ENCODE measurements at regions not wholly inside any gene's neighbourhood (a gene's known extent, or its start where the extent isn't known, plus 50 kb on each side); places are given as distances from the start of the nearest gene placed in this dataset.

DNA sequence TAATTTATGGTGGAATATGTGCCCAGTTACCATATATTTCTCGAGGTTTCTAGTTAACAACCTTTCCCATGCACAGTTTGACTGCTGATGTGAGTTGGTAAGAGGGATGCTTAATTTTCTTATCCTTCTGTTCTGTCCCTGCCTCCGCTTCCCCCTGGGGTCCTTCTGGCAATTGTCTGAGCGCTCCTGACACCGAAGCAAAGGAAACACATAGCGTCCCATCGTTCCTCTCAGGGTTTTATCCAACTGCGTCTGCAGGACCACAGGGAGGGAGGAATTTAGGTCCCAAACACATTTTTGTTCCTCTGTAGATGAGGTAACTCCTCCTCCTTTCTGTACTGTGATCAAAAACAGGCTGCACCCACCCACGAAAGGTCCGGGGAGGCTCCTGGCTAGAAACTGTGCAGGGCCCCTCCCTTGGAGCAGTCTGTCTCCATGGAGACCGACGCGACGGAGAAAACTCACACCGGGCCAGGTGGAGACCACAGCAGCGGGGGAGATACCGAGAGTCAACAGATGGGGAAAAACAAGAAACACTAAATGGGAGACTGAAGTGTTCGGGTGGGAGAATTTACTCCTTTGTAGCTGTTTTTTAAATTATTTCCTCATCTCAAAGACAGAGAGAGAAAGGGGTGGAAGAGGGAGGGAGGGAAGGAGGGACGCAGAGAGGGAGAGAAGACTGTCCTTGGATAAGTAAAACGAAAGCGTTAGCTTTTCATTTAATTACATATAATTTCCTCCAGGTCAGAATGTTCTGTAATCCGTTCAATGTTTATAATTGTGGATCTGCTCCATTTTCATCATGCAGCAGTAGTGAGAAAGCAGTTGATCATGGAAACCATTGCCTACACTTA is 191.8 kb upstream of the NBEA start:
- DNase-seq, result peak; percentile 69

DNA sequence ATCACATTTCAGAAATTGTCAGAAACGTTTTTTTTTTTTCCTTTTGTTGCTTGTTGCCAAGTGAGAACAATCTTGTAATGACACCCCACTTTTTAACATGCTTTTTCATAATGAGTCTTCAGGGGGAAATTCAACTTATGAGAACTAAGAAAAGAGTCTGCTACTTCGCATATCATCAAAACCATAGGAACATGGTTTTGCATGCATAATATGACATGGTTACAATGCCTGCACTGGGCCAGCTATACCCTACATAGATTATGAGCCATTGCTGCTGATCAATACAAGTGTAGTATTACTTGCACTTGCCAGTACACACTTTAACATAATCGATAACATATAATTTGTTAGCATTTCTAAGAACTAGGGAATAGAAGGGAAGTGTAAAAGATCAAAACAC is 191.0 kb upstream of the NBEA start:
- no peak for DNase-seq

DNA sequence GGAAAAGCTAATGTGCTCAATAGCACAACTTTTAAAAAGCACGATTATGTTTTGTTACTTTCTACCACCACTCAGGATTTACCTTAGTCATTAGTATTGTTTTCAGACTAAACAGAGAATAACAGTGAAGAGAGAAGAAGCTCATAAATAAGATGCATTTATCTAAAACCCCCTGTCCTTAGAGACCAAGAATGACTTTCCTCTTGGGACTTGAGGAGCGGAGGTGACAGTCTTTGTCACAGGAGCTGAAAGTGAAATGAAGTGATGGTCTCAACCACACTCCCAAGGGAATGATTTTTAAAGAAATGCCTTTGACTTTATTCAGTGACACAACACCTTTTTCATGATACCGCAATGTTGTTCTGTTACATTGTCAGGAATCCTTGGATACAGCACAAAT is 190.6 kb upstream of the NBEA start:
- no peak for DNase-seq

DNA sequence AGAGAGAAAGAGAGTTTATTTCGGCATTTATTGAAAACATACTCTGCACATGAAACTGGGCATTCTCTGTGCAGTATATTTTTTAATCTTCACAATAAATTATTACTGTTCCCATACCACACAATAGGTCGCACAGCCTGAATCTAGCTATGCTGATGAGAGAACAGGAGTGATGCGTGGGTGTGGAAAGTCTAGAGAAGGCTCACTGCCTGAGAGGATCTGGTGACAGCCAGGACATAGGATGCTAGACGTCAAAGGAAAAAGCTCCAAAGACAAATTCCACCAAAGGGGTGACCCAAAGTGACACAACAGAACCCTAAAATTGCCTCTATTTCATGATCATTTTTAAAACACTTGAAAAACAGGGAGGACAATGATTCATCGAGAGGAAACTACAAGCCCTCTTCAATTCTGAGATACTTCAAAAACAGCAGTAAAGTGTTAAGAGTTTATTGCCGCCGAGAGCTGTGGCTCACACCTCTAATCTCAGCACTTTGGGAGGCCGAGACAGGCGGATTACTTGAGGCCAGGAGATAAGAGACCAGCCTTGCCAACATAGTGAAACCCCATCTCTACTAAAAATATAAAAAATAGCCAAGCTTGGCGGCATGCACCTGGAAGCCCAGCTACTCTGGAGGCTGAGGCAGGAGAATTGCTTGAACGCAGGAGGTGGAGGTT is 189.6 kb upstream of the NBEA start:
- DNase-seq, result no peak

DNA sequence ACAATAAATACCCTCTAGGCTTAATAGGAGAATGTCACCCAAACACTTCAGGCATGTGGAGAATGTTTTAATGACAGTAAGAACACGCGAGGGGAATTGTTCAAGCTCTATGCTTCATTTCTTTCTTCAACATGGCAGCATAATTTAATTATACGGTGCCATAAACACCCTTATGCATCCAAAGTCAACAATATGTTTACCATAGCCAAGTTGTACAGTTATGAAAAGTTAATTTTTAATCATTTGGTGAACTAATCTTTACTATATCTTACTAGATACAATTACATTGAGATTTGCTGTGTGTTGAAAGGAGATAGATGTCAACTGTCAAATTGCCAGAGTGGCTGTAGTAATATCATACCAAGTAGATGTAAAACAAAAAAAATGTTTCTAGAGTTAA is 185.9 kb upstream of the NBEA start:
- no peak for DNase-seq

DNA sequence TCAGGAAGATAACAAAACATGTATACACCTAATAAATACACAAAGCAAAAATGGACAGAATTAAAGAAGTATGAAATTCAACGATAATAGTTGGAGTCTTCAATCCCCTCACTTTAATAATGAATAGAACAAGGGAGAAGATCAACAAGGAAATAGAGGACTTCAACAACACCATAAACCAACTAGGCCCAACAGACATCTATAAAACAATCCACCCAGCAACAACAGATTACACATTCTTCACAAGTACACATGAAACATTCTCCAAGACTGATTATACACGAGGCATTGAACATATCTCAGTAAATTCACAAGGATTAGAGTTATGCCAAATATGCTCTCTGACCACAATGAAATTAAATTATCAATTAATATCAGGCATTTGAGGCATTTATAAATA is 185.5 kb upstream of the NBEA start:
- no peak for DNase-seq

DNA sequence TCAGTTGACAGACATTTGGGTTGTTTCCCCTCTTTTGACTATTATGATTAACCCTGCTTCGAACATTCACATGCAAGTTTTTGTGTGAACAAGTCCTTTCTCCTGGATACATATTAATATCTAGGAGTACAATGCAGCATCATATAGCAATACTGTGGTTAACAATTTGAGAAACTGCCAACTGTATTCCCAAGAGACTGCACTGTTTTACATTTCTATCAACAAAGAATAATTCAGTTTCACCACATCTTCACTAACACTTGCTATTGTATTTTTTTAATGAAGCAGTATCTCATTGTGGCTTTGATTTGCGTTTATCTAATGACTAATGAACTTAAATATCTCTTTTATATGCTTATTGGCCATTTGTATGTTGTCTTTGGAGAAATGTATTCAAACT is 184.6 kb upstream of the NBEA start:
- DNase-seq, result no peak

DNA sequence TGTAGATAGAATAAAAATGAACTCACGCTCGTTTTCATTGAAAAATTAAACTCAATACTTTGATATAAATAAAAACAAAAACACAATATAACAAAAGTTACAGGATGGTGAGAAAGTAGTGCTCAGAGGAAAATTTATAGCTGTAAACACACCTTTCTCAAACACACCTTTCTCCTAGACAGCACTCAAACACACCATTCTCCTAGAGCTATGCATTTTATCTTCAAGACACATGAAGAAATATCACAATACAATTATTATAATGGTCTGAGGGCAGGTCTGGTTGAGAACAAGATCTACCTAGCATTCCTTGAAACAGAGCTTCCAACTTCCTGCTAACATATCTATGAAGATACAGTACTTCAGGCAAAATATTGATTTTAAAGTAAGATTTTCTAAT is 183.4 kb upstream of the NBEA start:
- no peak for DNase-seq

DNA sequence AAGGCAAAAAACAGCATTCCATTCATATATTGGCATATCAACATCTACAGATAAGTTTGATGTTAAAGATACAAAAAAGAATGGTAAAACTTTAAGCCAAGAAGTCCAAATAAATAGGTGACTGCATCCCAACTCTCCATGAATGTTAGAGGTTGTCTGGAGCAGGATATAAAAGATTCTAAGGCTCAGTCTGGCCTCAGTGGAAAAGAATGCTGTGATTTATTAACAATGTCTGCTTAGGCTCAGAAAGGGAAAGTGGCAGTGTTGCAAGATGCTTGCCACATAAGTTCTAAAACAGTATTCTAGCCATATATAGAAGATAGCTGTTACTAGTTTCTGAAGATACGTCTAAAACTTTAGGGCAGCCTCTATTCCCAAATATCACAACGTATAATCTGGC is 179.8 kb upstream of the NBEA start:
- DNase-seq, result no peak

DNA sequence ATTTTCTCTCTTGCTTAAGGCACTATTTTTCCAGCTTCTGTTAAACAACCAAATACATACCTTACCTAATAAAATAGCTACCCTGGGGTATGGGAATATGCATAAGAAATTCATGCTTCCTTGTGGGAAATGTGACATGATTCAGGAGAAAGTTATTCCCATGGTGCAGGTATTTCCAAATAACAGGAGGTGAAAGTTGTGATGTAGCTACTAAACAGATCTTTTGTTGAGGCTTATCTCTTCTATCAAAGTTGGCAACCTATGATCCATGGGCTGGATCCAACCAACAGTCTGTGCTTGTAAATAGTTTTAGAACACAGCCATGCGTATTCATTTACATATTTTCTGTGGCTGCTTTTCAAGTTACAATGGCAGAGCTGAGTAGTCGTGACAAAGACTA is 177.8 kb upstream of the NBEA start:
- DNase-seq, result no peak

DNA sequence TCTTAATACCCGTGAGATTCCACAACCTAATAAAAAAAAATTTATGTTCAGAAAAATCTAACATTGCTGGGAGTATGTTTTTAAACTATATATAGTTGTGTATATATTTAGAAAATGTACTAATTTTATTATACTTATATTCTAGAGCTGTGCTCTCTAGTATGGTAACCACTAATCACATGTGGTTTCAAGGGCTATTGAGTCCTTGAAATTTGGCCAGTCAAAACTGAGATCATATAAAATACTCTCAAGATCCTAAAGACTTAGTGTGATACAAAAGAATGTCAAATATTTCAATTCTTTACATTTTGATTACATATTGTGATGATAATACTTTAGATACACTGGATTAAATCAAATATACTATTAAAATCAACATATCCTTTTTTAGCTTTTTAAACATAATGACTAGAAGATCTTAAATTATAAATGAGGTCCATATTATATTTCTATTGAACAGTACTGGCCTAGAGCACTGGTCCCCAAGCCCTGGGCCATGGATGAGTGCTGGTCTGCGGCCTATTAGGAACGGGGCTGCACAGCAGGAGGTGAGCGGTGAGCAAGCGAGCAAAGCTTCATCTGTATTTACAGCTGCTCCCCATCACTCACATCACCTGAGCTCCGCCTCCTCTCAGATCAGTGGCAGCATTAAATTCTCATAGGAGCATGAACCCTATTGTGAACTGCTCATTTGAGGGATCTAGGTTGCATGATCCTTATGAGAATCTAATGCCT is 176.5 kb upstream of the NBEA start:
- DNase-seq, result no peak

DNA sequence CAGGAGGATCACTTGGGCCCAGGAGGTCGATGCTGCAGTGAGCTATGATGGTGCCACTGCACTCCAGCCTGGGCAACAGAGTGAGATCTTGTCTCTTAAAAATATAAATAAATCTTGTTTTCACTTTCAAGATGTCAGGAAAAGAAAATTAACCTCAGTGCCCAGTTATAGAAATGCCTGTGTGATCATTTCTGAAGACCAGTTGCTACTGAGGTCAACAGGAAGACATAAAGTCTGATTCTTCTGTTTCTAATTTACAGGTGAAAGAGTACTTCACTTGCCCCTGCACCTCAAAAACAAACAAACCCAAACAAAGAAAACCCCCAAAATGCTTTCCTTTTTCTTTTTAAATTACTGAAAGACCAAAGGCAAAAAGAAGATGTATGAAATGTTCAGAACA is 174.3 kb upstream of the NBEA start:
- DNase-seq, result no peak

DNA sequence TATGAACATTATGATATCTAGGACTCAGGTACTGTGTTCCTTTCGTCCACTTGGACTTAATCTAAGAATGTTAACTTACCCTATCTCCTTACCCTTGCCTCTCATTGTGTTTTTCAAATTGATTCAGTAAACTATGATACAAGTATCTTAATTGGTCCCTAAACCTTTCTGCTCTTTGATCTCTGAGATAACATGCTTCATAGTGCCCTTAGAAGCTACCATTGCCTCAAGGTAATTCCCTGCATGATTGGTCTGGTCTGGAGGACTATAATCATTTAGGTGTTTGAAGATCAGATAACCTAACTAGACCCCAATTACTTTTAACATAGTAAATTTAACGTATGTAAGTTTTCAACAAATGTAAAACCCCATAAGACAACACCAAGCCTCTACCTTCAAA is 169.9 kb upstream of the NBEA start:
- no peak for DNase-seq

DNA sequence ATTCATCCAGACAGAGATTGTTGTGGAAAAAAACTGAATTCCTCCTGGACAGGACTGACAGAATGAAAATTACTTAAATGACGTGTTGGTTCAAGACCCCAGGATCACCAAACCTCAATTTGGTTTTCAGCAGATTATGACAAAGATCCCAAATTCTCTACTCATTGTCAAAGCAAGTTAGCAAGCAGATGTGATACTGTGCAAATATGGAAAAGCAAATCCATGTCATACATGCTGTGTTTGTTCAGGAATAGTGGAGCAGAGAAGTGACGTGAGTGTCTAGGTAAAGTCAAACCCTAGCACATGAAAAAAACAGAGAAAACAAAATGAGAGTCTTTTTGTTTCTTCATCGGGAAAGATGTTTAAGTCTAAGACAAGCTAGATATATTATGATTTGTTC is 169.2 kb upstream of the NBEA start:
- DNase-seq, result no peak

DNA sequence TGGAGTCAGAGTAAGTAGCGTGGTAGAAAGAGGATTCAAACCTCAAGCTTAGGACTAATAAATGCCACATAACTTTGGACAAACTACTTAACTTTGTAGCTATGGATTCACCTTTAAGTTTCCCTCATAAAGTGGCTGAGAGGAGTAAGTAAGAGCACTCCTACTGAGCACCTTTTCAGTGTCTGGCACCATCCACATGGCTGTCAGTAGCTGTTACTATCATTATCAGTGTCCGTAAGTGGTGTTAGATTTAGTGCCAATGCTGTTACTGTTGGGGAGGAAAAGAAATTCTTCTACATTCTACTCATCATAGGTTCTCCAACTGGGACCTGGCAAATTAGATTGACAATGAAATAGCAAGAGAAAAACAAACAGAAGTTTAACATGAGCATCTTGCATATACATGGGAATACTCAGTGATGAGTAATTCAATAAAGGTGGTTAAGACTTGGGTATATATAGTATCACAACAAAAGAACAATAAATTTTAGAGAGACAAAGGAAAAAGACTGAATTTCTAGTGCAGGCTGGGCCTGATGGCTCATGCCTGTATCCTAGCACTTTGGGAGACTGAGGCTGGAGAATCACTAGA is 165.6 kb upstream of the NBEA start:
- DNase-seq, result no peak

DNA sequence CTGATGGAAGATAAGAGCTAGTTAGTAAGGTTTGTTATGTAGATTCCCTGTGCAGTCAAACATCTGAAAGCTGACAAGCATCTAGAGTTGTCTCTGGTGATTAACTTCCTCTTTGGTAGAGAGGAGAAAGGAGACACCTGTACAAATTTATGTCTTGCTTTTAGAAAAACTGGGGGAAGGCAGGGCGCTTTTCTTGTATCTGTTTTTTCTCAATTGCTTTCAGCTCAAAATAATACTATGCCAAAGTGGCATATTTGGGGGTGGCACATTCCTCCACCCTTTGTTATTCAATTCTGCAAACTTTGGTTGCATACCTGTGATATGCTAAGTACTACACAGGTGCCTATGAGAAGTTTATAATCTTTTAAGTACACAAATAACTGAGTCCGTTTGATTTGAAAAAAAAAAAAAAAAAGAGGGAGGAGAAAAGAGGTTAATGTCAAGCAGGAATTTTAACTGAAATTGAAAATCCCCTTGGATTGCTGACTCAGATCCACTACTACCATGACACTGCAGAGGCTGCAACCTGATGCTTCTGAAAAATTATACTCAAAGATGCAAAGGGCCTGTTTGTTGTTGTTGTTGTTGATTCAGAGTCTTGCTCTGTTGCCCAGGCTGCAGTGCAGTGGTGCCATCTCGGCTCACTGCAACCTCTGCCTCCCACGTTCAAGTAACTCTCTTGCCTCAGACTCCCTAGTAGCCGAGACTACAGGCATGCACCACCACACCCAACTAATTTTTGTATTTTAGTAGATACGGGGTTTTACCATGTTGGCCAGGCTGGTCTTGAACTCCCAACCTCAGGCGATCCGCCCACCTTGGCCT is 164.8 kb upstream of the NBEA start:
- DNase-seq, result no peak

DNA sequence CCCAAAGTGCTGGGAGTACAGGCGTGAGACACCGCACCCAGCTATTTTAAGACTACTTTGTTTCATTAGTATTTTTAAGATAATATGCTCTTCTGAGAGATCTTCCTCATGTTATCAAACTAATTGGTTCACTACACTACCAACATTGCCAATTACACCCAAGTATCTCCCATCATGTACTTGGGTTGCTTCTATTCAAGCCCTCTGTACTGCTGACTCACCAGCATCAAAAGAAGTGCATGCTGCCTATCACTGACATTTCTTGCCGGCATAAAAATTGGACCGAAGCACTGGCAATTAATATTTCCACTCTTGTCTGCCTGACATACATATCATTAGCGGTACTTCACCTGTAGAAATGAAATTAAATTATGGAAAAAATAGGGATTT is 164.2 kb upstream of the NBEA start:
- no peak for DNase-seq

DNA sequence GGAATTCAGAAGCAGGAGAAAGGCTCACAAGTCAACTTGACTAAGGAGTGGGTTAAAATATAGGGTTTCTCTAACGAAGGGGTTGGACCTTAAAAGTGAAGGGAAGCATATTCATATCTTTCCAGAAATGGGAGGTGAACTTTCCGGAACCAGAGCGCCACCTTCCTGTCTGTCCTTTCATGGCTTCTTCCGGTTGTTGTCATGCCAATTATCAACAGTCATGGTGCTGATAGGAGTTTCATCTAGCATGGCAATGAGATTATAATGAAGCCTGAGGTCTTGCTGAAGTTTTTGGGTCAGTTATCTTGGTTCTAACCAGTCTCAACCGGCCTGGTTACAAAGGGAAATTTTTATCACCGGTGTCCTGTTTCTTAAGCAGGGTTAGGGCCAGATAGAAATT is 162.9 kb upstream of the NBEA start:
- DNase-seq, result no peak

DNA sequence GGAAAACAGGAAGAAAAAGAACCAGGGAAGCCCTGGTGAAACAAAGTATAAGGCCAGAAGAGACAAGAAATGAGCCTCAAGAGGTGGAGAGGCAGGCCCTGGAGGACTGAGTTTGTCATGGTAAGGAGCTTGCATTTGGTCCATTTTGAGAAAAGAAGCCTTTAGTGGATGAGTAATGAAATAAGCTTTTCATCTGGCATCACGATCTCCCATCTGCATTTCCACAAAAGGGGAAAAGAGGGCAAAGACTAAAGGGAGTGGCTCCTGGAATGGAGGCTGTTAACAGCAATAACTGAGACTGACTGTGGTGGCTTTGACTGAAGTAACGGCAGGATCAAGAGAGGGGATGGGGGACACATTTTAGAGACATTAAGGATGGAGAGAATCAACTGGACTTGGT is 148.8 kb upstream of the NBEA start:
- no peak for DNase-seq

DNA sequence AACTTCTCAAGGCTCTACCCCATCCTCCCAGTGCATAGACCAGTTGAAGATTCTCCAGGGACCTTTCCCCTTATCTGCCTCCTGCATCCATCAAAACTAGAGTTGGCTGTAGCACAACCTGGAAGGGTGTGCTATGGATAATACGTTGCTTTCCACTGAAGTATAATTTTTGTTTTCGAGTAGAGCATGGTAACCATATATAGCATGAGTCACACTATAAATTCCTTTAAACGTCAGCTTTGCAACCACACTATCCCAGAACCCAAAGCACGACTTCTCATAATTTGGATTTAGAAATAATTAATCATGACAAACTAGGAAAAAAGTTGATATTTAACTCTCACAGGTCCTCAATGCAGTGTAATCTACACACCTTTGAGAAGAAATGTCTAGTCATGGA is 138.3 kb upstream of the NBEA start:
- no peak for DNase-seq

DNA sequence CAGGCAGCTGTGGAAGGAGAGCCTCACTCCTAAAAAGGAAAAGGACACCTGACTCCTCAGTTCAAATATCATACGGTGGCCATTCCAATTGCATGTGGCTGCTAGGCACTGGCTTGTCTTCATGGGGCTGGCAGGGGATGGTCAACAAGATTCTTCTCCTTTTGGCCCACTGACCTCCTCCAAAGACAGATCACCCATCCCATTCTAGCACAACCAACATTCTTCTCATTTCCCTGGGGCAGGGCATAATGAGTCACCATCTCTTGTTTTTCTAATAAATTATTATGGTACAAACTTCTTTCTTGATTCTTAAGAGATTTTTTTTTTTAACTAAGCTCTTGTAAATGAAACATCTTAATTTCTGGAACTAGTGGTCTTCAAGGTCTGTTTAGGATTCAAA is 136.7 kb upstream of the NBEA start:
- no peak for DNase-seq

DNA sequence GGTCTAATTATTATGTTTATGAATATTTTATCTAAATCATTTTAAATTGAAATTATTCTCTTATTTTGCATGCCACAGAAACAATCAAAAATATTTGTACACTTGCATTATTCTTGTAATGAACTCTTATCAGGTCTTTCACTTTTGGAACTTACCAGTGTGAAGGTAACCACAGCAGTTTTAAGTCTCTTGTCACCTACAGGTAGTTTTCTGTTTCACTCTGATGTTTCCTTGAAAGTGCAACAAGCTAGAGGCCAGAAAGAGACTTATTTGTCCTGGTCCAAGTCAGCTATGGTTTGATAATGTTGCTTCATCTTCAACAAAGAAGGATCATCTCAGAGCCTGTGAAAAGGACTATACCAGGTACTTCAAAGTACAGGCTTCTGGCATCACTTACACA is 133.4 kb upstream of the NBEA start:
- no peak for DNase-seq

Measured in renal pelvis (tissue), 1 donor.